HG03108 (cell line): ENCODE measurements at regions not wholly inside any gene's neighbourhood (a gene's known extent, or its start where the extent isn't known, plus 50 kb on each side); places are given as distances from the start of the nearest gene placed in this dataset.

Experiments
- ATAC-seq: cut with Tn5 transposase; IDR thresholded peaks from one replicate; pipeline ENCODE4 v1.9.1; 2021; ENCODE audit warnings: moderate library complexity; ENCODE audit not compliant: unreplicated experiment

DNA sequence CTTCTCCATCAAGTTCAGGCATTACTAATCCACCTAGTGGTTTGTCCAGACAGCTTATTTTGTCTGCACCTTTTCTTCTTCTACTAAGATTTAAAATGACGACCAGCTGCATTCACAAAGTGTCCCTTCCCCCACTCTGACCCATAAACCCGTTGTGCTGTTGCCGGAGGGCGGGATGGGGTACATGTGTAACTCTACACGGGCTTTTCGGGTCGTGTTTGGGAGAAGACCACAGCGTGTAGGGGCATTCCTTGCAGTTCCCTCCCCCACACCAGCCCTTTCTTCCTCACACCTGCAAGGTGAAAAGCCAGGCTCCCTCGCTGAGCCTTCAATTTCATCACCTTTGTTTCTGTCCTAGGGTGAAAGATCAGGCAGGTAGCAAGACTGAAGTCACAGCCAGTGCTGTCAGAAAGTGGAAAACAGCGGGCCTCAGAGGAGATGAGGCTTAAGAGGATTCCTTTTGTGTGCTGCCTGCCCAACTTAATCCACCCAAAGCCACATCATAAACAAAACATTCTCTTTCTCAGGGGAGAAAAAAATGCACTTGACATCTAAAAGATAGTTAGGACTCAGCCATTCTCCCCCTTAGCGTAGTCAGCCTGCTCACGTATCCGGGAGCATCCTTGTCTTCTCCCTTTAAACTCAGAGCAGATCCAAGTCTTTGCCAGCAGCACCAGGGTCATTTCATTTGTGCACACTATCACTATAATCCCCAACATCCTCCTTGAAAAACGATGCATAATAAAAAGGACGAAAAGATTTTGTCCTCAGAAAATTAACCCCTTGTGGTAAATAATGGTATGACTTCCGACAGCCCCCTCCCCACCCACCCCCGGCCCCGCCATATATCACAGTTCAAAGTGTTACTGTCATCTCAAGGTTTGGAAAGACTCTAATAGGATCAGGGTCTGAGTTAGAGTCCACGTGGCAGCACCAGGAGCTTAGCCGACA is 599.0 kb downstream of the RAB28 start:
- ATAC-seq = no peak

DNA sequence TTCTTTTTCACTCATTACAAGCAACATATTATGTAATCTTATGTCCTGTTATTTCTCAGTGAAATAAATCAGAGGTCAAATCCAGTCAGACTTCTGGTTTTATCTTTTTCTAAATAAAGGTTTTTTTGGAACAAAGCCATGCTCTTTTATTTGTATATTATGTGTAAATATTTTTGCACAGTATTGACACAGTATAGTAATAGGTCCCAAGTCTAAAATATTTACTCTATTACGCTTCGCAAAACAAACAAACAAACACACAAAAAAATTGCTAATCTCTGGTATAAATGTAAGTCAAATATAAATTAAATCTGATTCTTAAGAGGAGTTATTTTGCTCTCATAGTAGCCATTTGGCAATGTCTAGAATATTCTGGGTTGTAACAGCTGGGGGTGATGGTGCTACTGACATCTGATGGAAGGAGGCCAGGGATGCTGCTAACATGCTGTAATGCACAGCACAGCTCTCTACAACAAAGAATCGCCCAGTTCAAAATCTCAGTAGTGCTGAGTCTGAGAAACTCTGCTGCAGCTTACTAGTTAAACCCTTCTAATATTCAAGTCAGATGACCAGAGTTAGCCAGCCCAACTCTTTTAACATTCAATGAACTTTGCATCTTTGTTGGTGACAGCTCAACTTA is 602.1 kb downstream of the RAB28 start:
- no peak for ATAC-seq

DNA sequence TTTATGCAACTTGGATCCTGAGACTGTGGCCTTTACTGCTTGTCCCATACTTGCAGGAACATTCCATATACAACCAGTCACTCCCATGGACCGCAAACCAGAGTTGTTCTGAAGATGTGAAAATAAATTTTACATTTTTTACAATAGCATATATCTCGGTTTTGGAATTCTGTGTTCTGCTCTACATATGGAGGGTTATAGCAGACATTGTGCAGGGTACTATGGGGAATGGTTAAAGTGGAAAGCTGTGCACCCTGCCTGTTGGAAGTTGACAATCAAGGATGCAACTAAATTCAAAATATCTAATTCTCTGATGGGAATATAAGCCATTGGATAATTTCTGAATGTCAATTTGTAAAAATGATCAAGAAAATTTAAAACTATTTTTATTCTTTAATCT is 603.3 kb downstream of the RAB28 start:
- ATAC-seq = no peak

DNA sequence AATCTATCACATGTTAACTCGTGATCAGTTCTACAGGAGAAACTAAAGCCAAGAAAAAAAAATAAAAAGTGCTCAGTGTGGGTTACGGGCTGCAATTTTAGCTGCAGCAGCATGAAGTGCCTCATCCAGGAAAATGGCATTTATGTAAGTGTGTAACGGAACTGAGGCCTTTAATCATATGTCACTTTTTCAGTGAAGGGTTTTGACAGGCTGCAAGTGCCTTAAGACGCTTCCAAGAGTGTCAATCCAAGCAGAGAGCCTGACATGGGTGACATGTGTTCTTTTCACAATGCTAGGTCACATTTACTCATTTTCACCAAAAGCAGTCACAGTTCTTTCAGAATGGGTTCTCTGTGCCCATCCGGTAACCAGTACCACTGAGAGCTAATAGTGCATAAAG is 604.6 kb downstream of the RAB28 start:
- no peak for ATAC-seq

DNA sequence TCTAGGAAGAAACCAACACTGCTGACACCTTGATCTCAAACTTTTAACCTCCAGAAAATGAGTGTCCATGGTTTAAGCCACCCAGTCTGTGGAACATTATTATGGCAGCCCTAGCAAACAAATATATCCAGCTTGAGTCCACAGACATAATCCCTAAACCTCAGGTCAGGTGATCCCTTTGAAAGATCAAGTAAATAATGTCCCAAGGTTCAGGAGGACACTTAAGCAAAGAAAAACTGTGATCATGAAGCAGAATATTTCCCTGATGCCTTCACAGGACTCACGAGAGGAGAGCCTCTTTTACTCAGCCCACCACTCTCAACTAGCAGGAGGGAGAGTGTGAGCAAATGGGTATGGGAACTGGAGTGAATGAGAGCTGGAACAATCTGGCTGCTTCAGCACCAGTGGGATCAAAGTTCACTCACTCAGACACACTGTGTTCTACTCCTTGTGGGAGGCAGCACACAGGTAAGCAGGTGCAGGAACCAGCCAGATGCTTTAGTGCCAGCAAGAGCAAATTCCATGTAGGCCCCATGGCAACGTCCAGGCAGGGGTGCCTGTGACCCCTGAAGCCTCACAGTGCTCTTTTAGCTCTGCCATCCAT is 608.4 kb downstream of the RAB28 start:
- no peak for ATAC-seq

DNA sequence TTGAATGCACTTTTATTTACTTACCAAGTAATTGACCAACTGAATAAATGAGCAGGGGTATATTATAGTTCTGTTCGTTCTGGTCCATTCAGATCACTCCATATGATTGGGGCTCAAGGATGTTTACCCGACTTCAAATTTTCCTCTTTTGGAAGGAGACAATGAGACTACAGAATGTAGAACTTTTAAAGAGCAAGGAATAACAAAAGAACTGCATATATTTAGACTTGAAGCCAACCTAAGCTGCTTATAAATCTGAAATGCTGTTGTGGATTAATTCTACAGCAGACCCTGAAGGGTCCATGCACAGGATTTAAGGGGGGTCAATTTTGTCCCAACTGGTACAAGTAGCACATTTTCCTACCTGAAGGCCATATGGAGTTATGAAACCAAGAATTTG is 610.8 kb downstream of the RAB28 start:
- no peak for ATAC-seq

DNA sequence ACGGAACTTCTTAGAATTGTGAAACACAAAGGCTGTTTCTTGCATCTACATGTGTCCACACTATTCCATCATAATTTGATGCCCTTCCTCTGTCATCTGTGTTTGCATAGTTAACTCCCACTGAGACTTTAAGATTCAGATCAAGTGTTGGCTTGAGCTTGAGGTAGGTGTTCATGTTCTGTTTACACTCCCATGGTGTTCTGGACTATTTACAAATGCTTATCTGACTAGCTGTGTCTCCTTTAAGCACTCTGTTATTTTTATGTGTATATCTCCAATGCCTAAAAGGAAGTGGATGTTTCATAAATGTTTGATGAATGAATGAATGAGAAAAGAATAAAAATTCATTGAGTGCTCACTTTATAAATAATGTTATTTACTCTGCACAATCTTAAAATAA is 622.7 kb downstream of the RAB28 start:
- ATAC-seq = no peak

DNA sequence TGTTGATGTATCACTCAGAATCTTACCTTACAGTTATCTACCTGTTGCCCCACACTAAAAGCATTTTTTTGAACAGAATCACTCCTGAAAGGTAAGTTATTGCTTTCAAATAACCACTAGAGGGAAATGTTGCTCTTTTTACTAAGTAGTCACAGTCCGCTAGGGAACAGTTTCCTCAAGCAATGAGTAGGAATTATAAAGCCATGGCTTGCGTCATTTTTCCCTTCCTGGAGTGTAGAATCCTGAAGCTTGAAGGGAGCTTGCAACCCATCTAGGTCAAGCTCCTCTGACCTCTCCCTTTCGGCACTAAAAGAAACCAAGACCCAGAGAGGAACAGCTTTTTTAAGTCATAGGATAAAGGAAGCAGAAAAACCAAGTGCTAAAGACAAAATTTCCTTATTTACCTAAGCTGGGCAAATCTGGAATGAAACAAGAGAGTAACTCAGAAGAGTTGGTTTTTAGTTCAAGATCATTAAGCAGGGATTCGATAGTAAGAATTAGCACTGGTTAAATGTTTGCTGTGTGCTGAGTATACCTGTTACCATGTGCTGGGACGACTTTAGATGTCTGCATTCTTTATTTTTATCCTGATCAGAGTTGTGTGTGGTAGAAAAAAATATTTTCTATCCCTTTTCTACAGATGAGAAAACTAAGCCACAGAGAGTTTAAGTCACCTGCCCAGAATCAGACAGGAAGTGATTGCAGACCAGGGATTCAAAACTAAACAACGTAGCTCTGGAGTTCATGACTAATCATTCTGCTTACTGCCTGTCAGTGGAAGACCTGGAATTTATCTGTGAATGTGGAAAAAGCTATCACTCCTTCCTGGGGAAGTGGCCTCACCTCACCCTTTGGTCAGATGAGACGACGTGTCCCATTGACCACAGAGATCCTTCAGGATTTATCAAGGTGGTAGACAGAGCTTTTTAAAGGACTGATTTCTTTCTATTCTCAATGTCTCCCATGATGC is 631.5 kb downstream of the RAB28 start:
- ATAC-seq = no peak

DNA sequence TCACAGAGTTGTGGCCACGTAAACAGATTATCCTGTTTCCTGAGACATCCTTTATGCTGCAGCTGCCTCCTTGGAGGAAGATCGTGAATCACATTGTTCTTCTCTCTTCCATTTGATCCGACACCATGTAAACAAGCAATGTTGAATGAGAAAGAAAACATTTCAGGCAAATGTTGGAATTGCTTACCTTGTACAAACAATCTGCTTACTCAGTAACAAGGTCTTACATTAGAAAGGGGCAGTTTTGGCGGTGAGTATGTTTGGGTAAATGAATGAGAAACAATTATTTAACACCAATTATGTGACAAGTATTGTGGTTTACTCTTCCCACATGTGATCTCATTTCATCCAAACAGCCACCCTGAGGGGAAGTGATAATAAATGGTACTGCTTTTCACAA is 637.8 kb downstream of the RAB28 start:
- no peak for ATAC-seq

DNA sequence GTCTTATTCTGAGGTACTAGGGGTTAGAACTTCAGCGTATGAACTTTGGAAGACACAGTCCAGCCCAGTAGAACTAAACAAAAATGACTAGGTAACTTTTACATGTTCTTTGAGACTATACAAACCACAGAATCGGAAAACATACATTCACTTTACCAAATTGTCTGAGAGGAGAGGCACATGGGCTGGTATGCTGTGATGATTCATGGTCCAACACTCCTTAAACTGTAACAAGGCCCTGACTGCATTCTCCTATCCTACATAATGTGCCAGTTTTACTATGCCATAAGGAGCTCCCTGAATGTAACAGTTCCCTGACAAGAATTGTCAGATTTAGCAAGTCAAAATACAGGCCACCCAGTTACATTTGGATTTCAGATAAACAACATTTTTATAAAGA is 640.0 kb downstream of the RAB28 start:
- no peak for ATAC-seq

DNA sequence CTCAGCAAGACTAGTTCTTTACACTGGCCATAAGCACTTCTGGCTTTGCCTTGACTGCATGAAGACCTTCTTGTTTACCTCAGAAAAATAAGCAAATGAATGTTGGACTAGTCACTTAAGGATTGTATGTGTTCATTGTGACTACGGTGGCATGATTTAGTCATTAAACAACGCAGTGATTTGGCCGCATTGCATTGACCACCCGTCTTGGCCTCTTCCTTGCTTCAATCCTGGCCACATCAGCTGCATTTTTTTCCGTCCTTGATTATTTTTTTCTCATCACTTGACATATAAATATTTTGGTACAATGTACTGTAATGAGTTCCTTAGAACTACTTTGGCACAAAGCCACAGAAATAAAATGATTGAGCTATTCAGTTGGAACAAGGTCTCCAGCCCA is 656.2 kb downstream of the RAB28 start:
- ATAC-seq = no peak

DNA sequence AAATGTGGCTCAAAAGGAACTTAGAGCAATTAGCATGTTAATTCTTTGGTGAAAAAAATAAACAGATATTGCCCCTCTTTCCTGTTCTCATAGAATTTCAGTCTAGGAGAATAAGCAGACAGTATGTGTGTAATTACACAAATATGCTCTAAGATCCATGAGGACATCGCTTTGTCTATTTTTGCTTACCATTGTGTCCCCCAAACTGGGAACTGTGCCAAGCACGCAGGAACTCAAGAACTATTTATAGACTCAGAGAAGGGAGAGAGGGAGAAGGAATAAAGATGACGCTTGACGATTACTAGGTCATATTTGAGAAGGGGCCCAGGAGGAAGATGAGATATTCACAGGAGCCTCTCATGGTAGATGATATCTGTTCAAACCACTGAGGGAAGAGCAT is 692.6 kb downstream of the RAB28 start:
- no peak for ATAC-seq

DNA sequence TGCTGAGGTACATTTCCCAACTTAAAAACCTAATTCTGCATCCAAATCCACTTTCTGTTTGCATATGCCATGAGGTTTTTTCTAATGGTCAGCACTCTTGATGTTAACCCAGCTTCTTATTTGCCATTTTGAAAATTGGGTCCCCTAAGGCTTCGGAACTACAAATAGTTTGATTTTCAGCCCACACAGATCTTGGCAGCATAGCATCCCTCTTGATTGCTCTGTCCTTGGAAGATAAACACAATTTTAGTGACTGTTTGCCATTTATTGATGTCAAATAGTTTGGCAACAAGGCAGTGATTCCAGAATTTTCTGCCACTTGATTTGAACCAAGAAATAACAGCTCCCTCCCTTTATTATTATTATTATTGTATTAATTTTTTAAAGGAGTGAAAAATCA is 696.9 kb downstream of the RAB28 start:
- ATAC-seq = no peak

DNA sequence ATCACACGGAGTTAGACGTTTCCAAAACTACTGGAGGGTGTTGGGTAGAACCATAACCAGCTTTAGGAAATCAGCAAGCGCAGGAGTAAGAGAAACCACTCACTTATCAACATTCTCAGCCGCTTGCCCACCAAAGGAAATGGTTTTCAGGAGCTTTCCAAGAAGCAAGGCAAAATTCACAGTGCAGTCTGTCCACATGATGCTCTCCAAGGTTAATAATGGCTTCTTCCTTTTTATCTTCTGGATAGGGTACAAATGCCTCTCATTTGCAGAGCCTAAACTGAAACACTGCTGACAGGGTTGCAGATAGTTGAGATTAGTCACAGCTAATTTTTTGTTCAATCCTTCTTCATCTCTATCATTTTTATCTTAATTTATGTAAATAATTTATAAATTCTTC is 705.4 kb downstream of the RAB28 start:
- ATAC-seq = no peak

DNA sequence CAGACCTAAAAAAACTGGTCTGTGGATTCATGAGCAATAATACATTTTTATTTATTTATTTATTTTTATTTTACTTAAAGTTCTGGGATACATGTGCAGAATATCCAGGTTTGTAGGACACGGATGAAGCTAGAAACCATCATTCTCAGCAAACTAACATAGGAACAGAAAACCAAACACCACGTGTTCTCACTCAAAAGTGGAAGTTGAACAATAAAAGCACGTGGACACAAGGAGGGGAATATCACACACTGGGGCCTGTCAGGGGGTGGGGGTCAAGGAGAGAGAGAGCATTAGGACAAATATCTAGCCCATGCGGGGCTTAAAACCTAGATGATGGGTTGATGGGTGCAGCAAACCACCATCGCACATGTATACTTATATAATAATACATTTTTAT is 705.9 kb downstream of the RAB28 start:
- no peak for ATAC-seq

DNA sequence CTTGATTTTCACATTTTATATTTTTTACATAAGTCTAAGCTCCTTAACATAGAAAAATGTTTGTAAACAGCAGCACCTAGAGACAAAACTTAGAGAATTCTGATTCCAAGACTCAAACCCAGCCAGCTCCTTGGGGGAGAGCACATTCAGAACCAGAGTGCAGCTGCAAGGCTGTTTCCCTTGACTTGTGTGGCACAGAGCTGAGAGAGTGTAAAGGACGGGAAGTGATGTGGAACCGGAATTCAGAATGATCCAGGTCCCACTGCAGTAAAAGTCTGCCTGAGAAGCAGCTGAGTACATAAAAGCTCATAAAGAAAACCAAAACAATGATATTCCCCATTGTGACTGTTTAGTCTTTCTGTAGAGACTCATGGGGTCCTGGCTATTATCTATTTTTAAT is 713.8 kb downstream of the RAB28 start:
- ATAC-seq = no peak

DNA sequence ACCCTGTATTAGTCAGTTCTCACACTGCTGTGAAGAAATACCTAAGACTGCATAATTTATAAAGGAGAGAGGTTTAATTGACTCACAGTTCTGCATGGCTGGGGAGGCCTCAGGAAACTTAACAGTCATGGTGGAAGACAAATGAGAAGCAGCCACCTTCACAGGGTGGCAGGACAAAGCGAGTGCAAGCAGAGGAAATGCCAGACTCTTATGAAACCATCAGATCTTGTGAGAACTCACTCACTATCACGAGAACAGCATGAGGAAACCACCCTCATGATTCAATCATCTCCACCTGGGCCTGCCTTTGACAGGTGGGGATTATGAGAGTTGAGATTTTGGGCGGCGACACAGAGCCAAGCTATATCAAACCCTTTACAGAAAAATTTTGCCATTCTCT is 722.4 kb downstream of the RAB28 start:
- no peak for ATAC-seq

DNA sequence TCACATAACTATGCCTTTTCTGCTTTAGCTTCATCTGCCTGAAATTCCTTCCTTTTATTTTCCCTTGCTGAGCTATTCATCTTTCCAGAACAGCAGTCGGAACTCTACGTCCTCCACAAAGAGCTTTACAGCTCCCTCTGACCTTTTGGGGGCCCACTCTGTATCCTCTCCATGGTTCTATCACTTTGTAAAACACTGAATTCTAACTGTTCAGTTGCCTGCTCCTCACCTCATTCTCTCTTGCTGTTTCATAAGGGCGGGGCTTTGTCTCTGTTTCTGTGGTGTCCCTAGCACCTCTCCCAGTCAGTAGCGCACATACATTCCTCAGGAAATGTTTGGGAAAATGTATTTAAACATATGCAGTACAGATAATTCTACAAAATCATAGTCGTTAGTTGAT is 737.0 kb downstream of the RAB28 start:
- no peak for ATAC-seq

DNA sequence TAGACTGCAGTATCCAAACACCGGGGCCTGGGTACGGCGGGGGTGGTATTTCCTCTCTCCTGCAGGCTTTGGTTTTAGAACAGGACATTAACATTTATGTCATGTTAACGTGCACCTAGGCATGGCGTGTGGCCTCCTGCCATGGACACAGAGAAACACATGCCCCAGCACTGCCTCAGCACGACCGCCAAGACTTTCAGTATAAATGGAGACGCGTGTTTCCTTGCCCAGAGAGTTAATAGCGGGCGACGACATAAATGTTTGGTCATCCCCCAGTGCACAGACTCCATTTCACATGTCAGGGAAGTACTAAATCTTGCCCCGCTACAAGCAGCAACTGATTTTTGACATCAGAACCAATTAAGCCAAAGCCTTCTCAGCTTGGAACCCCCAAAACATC is 737.9 kb downstream of the RAB28 start:
- no peak for ATAC-seq

DNA sequence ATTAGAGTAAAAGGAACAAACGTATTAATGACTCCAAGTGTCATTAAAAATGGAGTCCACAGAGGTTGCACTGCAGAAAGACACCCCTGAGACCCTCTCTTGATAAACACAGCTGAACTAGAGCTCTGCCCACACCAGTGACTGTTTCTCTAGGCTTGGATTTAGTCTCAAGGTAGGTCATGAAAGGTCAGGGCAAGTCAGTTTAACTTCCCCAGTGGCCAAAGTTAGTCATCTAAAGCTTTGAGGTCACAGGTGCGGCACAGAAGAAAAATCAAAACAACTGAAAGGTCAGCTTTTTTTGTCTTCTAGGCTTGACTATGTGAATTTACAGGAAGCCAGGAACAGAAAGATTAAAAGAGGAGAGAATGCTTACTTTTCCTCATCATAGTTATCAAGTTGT is 749.6 kb downstream of the RAB28 start:
- no peak for ATAC-seq

DNA sequence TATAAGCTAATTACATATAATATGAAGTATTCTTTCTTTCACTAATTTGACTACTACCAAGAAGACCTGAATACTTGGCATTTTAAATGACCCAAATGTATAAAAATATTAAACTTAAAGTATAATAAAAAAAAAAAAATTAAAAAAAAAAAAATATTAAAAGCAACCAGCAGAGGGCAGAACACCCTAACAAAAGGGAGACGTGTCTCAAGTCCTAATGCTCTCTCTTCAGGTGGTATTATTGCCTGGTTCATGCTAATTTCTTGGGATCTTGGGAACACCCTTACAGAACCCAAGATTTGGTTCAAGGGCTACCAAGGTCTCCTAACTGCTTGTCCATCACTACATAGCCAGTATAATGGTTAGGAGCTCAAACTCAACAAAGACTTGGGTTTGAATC is 754.8 kb downstream of the RAB28 start:
- no peak for ATAC-seq
